ENCODE measurements at regions not wholly inside any gene's neighbourhood (a gene's known extent, or its start where the extent isn't known, plus 50 kb on each side); places are given as distances from the start of the nearest gene placed in this dataset.
"Not testable (repeated sequence)": the region's sequence is repeated elsewhere in the genome, so short reads cannot be mapped to it uniquely, and the experiment has no call there.

DNA sequence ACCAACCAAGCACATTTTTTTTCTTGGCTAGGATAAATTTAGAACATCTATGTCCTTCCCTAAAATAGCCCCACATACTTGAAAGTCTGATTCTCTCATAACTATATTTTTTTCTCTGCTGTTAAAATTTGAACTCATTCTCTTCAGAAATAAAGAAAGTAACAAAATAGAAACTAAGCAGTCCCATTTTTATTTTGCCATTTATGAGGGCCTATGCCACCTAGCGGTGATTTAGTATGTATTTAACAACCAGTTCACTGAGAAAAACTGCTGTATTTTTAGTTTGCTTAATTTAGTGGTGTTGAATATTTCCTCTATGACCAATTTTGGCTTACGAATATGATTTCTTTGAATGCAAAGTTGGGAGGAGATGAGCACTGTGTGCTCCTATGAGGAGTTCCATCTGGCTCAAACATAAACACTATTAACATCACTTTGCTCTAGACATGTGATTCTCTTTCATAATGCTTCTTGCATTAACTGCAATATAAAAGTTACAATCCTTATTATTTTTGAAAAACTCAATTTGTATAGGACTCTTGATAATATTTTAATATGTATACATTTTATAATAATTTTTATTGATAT is 116.6 kb downstream of the SYT15B start:
- TF ChIP-seq, protein P1, sequence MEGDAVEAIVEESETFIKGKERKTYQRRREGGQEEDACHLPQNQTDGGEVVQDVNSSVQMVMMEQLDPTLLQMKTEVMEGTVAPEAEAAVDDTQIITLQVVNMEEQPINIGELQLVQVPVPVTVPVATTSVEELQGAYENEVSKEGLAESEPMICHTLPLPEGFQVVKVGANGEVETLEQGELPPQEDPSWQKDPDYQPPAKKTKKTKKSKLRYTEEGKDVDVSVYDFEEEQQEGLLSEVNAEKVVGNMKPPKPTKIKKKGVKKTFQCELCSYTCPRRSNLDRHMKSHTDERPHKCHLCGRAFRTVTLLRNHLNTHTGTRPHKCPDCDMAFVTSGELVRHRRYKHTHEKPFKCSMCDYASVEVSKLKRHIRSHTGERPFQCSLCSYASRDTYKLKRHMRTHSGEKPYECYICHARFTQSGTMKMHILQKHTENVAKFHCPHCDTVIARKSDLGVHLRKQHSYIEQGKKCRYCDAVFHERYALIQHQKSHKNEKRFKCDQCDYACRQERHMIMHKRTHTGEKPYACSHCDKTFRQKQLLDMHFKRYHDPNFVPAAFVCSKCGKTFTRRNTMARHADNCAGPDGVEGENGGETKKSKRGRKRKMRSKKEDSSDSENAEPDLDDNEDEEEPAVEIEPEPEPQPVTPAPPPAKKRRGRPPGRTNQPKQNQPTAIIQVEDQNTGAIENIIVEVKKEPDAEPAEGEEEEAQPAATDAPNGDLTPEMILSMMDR (conservative IDR thresholded peaks at IDR 0.05 in 1 of 2, IDR thresholded peaks at IDR 0.05 in 1 of 2; ENCODE audit: extremely low read depth in 1 of 2, insufficient read depth in 1 of 2, low read depth in 1 of 2, low read length in 2 of 2) = peak; percentile 20 to 36
- TF ChIP-seq EZH2 (IDR thresholded peaks at IDR 0.05; ENCODE audit: borderline replicate concordance, low read length) = not testable (repeated sequence)
